A549 (cell line): ENCODE measurements at regions not wholly inside any gene's neighbourhood (a gene's known extent, or its start where the extent isn't known, plus 50 kb on each side); places are given as distances from the start of the nearest gene placed in this dataset.

Experiments
- CHD2 ChIP-seq: fragments of 150-350 bp; IDR thresholded peaks from 2 replicates; pipeline ENCODE4 v1.6.1; 2014; ENCODE audit warnings: low read length; ENCODE audit not compliant: partially characterized antibody
- HDAC2 ChIP-seq: fragments of 200-600 bp; sonication (generic); IDR thresholded peaks from 2 replicates; pipeline ENCODE4 v1.6.1; 2016
- MYC ChIP-seq: IDR thresholded peaks from 2 replicates; pipeline ENCODE4 v1.6.1; 2012; ENCODE audit warnings: mild to moderate bottlenecking, inconsistent platforms, low read length, improper control_type of control experiment, borderline replicate concordance
- NPAS2 ChIP-seq: fragments of 250-450 bp; sonication (Bioruptor Pico); IDR thresholded peaks from 2 replicates; pipeline ENCODE4 v1.8.0; 2022; ENCODE audit warnings: mild to moderate bottlenecking, moderate library complexity, borderline replicate concordance
- POLR2A ChIP-seq: IDR thresholded peaks from 2 replicates; pipeline ENCODE4 v1.6.1; 2012; ENCODE audit warnings: mild to moderate bottlenecking, low read length
- SMC3 ChIP-seq: fragments of >200 bp; sonication (Bioruptor Twin); formaldehyde crosslinking; IDR thresholded peaks from 3 replicates; pipeline ENCODE4 v1.6.1; 2018; ENCODE audit warnings: inconsistent platforms
- TF ChIP-seq, protein P1 (sequence below): fragments of 450-650 bp; IDR thresholded peaks from 2 replicates; pipeline ENCODE4 v1.6.1; 2014; ENCODE audit warnings: antibody characterized with exemption
- TF ChIP-seq, protein P2 (sequence below): fragments of >200 bp; sonication (Bioruptor Twin); formaldehyde crosslinking; IDR thresholded peaks from 3 replicates; pipeline ENCODE4 v1.5.1; 2016
- TF ChIP-seq, protein P3 (sequence below): IDR thresholded peaks from 2 replicates; pipeline ENCODE4 v1.6.1; 2012

DNA sequence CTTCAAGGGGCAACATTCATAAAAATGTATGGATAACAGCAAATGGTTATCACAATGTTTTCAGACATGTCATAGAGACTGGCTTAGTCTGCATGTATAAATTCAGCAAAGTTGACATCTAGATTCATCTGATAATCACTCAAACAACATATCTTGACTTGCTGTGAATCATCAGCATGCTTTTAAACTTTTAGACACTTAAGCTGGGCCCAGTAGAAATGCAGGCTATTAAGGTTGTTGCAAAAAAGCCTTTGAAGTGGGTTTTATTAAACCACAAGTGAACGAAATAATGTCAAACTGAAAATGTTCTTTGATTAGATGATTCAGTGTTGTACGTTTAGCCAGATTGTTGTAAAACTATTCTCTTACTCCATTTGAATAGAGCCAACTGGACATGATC, 759.6 kb downstream of the NXPH1 start:
- TF ChIP-seq, protein P1, sequence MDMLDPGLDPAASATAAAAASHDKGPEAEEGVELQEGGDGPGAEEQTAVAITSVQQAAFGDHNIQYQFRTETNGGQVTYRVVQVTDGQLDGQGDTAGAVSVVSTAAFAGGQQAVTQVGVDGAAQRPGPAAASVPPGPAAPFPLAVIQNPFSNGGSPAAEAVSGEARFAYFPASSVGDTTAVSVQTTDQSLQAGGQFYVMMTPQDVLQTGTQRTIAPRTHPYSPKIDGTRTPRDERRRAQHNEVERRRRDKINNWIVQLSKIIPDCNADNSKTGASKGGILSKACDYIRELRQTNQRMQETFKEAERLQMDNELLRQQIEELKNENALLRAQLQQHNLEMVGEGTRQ, result no peak
- TF ChIP-seq, protein P2, sequence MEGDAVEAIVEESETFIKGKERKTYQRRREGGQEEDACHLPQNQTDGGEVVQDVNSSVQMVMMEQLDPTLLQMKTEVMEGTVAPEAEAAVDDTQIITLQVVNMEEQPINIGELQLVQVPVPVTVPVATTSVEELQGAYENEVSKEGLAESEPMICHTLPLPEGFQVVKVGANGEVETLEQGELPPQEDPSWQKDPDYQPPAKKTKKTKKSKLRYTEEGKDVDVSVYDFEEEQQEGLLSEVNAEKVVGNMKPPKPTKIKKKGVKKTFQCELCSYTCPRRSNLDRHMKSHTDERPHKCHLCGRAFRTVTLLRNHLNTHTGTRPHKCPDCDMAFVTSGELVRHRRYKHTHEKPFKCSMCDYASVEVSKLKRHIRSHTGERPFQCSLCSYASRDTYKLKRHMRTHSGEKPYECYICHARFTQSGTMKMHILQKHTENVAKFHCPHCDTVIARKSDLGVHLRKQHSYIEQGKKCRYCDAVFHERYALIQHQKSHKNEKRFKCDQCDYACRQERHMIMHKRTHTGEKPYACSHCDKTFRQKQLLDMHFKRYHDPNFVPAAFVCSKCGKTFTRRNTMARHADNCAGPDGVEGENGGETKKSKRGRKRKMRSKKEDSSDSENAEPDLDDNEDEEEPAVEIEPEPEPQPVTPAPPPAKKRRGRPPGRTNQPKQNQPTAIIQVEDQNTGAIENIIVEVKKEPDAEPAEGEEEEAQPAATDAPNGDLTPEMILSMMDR, result no peak
- TF ChIP-seq NPAS2 (no peak), SMC3 (no peak), HDAC2 (no peak), POLR2A (no peak), CHD2 (no peak), MYC (no peak)
- TF ChIP-seq, protein P3, sequence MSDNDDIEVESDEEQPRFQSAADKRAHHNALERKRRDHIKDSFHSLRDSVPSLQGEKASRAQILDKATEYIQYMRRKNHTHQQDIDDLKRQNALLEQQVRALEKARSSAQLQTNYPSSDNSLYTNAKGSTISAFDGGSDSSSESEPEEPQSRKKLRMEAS, result no peak
